Renal cortex interstitium (tissue), 11 donors: ENCODE measurements at regions not wholly inside any gene's neighbourhood (a gene's known extent, or its start where the extent isn't known, plus 50 kb on each side); places are given as distances from the start of the nearest gene placed in this dataset.
"Not testable (repeated sequence)": the region's sequence is repeated elsewhere in the genome, so short reads cannot be mapped to it uniquely, and the experiment has no call there.

Source experiments
- DNase-seq, 11 donors: peaks; one replicate each; pipeline ENCODE4 v3.0.0-alpha.2; 2013; ENCODE audit warnings: low read depth in 9 of 11, low spot score in 4 of 11; ENCODE audit errors: extremely low read depth in 1 of 11

DNA sequence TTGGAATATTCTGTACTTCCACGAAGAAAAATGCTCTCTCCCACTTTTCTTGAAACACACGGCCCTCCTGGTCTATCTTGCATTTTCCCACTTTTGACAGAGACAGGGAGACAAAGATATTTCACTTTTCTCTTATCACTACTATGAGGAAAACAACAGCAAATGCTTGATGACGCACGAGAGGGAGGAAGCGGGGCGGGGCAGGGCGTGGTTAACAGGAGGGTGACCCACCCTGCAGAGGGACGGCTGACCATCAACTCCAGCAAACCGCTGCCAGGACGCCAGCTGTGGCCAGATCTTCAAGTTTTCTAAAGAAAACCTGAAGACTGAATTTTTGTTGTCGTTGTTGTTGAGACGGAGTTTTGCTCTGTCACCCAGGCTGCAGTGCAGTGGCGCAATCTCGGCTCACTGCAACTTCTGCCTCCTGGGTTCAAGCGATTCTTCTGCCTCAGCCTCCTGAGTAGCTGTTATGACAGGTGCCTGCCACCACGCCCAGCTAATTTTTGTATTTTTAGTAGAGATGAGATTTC is 63.8 kb downstream of the NSUN5 start:
- not testable (repeated sequence) for DNase-seq

DNA sequence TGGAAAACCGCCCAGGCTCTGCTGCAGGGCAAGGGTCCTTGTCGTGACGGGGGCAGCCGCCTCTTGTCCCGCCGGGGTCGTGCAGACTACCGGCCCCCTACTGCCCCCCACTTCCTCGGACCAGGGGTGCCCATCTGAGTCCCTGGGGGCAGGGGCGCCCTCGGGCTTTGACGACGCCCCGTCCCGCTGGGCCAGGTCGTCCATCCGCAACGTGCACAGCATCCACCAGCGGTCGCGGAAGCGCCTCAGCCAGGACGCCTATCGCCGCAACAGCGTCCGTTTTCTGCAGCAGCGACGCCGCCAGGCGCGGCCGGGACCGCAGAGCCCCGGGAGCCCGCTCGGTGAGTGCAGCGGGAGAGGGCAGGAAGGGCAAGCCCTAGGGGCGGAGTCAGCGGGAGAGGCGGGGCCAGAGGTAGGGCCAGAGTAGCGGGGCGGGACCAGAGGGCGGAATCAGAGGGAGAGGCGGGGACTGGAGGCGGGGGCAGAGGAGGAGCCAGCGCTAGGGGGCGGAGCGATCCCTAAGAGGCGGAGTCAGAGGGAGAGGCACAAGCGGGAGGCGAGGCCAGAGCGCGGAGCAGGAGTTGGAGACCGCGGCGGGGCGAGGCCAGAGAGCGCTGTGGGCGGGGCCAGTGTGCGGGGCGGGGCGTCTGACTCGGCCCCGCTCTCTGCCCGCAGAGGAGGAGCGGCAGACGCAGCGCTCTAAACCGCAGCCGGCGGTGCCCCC is 73.5 kb downstream of the NSUN5 start:
- not testable (repeated sequence) for DNase-seq

DNA sequence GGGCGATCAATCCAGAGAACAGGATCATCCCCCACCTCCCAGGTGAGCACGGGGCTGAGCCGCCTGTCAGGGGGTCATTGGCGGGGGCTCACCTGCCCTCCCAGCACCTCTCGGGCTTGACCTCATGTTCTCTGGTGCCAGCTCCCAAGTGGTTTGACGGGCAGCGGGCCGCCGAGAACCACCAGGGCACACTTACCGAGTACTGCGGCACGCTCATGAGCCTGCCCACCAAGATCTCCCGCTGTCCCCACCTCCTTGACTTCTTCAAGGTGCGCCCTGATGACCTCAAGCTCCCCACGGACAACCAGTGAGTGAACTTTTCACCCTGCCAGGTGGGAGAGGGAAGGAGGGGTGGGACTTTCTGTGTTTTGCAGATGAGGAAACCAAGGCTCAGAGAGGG is 82.9 kb downstream of the NSUN5 start:
- DNase-seq = not testable (repeated sequence)

DNA sequence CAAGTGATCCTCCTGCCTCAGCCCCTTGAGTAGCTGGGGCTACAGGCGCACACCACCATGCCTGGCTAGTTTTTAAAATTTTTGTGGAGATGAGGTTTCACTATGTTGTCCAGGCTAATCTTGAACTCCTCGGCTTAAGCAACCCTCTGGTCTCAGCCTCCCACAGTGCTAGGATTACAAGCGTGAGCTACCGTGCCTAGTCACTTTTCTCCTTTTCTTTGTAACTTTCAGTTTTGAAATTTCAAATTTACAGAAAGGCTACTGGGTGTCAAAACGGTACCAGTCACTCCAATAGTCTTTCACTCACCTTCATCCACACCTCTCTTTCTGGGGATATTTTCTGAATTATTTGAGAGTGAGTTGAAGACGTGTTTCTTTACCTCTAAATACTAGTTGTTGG is 86.9 kb downstream of the NSUN5 start:
- not testable (repeated sequence) for DNase-seq

DNA sequence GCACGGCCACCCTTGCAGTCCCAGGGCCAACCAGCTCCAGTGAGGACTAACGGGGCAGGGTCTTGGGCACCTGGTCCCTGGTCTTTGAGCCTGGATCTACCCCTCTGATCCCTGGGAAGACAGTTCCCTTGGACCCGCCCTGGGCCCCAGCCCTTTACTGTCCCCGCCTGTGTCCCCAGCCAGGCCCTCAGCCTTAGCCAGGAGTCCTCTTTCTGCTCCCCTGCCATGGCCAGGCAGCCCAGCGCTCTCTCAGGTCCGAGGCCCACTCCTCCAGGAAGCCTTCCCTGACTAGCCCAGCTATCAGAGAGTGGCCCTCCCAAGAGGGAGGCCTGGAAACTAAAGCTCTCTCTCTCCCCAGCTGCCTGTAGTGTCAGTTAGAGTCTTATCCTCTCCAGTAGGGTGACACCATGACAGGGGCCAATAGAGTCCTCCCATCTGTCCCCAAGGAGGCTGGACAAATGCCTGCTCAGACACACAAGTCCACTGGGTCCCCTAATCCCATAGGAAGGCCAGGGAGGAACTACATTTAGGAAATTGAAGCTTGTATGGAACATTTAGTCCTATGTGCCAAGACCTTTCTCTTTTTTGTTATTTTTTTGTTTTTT is 87.8 kb downstream of the NSUN5 start:
- DNase-seq = not testable (repeated sequence)

DNA sequence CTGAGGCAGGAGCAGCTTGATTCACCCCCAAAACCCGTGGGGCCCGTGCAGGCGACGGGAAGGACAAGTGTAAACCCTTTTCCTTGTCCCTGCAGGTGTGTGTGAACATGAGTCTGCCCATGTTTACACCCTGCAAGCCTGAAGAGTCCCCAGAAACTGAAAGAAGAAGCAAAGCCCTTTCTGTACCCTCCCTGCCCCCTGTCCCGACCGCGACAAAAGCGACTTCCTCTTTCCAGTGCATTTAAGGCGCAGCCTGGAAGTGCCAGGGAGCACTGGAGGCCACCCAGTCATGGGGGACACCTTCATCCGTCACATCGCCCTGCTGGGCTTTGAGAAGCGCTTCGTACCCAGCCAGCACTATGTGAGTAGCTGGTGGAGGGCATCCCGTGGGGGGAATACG is 88.3 kb downstream of the NSUN5 start:
- not testable (repeated sequence) for DNase-seq

DNA sequence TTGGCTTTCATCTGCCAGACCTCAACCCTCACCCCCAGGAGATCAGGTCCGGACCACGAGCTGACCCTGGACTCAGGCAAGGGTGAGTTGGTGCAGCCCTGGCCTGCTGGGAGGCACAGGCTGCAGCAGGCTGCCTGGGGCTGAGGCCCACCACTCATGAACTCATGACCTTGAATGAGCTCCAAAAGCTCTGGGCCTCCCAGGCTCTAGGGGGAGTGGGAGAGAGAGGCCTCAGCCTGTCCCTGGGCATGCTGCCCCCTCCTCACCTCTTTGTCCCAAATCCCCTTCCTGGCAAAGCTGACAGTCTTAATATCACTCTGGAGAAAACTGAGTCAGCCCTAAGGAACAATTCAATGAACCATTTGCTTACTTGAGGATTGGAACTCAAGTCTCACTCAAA is 89.8 kb downstream of the NSUN5 start:
- not testable (repeated sequence) for DNase-seq

DNA sequence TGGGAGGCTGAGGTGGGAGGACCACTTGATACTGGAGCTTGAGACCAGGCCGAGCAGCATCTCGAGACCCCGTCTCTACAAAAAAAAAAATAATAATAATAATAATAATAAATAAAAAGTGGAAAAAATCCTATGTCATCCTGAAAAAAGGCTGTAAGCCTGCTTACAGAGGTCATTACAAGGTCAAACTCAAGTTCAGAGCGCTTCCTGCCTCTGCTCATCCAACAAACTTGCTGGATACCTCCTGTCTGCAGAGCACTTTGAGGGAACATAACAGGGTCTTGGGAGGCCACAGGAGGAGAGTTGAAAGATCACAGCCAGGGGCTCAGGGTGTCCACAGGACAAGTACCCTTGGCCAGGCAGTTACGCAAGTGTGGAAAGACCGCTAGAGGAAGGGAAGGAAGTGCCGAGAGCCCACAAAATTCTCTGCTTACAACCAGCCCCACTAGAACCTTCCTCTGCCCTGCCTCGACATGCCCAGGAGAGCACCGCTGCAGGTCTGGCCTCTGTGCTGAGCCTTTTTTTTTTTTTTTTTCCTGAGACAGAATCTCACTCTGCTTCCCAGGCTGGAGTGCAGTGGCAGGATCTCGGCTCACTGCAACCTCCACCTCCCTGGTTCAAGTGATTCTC is 92.5 kb downstream of the NSUN5 start:
- not testable (repeated sequence) for DNase-seq

DNA sequence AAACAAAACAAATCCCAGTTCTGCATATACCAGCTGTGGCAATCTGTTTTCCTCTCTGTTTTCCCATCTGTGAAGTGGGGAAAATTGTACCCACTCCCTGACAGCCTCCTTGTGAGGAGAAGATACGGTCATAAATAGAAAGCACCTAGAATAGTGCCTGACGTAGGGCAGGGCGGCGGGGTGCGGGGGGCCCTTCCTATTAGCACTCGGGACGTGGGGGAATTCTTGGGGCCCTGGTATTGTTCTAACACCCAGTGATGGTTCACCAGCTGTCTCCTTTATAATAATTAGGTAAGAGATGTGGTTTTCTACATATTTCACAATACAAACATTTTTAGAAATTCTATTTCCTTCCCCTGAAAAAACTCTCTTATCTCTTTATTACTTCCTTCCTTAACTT is 93.4 kb downstream of the NSUN5 start:
- not testable (repeated sequence) for DNase-seq

DNA sequence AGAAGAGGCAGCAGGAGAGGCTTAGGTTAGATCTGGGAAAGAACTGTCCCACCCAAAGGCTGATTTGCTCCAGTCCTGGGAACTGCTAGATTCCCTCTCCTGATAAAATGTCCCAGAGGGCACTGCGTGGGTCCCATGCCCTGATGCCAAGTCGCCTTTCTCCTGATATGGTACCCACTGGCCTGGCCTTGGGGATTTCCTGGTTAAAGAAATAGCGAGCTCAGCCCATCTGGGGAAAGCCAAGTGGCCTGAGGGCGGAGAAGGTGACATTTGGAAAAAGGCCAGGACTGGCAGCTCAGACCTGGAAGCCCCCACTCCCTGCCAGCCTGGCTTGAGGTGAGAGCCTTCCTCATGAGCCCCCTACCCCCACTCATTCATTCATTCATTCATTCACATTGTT is 94.2 kb downstream of the NSUN5 start:
- DNase-seq = not testable (repeated sequence)

DNA sequence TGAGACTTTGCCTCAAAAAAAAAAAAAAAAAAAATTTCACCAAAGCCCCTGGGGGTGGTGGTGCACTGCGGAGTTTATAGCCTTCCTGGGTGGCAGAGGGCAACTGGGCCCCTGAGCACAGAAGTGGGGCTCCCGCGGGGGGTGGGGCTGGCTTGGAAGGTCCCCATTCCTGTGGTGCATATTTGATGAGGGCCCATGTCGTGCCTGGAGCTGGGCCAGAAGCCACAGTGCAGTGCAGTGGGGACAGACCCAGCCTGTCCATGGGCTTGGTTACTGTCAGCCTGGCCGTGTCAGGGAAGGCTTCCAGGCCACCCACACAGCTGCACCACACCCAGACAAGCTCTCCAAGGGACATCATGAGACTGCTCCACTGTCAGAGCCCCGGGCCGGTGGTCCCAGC is 95.5 kb downstream of the NSUN5 start:
- DNase-seq = not testable (repeated sequence)

DNA sequence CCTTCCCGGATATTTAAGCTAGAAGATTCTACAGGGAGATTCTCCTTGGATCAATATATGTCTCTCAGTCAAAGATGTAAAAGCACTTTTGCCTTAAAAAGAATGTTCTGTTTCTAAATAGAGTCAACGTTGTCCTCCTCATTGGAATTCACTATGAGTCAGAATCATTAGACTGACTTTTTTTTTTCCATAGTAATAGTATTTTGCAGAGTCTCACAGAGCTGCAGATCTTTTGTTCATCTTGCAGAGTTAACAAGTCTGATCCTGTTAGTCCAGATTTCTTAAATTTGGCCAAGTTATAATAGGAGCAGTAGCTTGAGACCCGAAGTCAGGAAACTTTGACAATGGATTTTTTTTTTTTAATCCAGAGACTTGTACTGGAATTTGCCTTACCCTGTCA is 103.0 kb downstream of the NSUN5 start:
- not testable (repeated sequence) for DNase-seq

DNA sequence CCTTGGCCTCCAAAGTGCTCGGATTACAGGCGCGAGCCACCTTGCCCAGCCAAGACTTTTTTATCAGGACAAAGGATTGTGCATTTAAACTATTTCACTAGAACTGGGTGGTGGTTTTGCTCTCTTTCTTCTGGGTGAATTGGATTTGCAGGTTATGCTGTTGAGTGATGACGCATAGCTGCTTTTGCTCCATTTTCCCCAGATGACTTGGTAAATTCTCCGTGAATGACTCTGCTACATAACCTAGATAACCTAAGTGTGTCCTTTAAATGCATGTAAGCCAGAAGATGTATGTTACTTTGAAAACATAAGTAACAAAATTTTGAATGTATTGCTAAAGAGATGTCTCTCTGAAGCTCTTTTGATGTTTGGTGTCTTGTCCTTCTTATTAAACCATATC is 103.7 kb downstream of the NSUN5 start:
- not testable (repeated sequence) for DNase-seq

DNA sequence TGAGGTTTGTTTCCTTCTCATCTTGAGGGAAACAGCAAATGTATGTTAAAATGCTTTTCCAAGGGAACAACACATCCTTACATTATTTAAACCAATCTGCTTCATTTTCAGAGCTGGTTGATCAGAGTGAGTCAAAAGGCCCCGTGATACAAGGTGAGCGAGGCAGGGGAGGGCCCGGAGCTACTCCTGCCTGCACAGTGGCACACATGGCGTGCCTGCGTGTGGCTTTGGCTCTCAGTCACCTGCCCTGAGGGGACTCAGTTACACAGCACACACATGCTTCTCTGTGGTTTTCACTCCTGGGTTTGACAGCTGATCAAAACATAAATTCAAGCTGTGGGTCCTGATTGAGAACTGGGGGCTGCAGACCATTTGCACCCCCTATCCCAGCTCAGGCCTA is 105.3 kb downstream of the NSUN5 start:
- not testable (repeated sequence) for DNase-seq

DNA sequence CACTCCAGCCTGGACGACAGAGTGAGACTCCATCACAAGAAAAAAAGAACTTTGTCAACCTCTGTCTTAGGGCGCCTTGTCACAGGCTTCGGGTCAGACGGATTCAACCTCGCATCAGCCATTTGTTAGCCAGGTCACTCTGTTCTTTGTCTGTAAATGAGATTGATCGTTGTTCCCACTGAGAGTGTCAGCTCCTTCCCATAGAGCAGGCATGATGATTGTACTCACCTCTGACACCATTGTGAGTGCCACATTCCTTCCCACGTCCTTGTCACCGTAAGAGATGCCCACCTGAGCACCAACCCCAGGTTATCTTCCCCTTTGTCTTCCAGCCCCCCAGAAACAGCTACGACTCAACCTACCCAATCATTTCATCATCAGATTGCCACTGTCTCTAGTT is 107.4 kb downstream of the NSUN5 start:
- DNase-seq = not testable (repeated sequence)

DNA sequence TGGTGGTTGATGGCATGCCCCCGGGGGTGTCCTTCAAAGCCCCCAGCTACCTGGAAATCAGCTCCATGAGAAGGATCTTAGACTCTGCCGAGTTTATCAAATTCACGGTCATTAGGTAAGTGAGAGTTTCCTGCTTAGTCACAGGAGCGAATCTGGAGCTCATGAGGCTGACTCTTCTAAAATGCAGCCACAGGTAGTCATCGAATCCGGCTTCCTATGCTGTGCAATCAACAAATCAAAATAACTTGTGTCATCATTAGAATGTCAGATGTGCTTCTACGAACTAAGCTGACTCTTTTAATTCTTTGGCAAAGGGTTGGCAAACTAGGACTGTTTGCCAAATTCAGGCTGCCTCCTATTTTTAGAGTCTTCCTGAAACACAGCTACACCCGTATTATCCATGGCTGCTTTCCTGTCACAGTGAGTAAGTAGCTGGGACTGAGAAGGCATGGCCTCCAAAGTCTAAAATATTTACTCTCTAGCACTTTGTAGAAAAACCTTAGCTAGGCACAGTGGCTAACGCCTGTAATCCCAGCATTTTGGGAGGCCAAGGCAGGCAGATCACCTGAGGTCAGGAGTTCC is 108.0 kb downstream of the NSUN5 start:
- not testable (repeated sequence) for DNase-seq

DNA sequence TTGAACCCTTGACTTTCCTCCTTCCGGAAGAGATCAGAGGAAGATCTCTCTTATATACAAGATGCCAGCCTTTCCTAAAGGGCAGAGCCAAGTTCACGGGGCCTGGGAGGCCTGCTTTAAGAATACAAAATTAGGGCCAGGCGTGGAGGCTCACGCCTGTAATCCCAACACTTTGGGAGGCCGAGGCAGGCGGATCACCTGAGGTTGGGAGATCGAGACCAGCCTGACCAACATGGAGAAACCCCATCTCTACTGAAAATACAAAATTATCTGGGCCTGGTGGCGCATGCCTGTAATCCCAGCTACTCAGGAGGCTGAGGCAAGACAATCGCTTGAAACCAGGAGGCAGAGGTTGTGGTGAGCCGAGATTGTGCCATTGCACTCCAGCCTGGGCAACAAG is 108.2 kb upstream of the SPDYE9 start:
- DNase-seq = not testable (repeated sequence)

DNA sequence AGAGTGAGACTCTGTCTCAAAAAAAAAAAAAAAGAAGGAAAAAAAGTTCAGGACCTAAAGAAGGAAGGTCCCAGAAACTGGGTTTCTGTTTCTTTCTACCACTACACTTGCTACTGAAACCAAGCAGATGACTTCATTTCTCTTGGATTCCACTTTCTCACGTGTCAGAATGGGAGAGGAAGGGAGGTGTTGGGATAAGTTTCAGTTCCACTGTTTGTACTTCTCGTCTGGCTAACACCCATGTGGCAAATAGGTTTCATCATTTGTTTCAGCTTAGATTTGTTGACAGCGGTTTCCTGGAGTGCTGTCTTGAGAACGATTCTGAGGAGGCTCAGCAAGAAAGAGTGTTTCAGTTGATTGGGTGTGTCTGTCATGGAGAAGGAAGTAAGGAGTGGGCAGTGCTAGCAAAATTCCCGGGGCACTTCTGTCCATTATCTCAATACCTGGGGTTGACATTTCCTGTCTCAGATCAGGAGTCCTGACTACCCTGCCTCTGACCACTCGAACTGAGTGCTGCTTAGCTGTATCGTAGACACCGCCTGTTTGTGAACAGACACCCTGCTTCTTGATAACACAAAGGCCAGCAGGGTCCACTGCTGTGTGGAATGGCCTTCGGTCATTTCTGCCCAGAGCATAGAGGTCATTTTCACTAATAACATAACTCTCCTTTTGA is 104.8 kb upstream of the SPDYE9 start:
- DNase-seq = not testable (repeated sequence)

DNA sequence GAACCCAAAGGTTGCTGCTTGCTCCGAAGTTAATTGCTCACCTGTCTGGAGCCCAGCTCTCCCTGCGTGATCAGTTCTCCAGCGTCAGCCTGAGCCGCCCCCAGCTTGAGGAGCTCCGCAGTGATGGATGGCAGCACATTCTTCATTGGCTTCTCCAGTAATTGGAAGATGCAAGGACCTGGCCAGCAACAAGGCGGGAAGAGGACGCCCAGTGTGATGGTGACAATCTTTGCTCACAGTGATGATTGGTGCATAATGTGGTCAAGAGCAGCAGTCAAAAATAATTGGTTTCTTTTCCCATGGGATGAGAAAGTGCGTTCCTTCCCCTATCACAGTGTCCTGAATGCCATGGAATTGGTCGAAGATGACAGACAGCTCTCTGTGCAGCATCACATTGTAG is 102.4 kb upstream of the SPDYE9 start:
- not testable (repeated sequence) for DNase-seq
